ENCODE measurements at regions not wholly inside any gene's neighbourhood (a gene's known extent, or its start where the extent isn't known, plus 50 kb on each side); places are given as distances from the start of the nearest gene placed in this dataset.

DNA sequence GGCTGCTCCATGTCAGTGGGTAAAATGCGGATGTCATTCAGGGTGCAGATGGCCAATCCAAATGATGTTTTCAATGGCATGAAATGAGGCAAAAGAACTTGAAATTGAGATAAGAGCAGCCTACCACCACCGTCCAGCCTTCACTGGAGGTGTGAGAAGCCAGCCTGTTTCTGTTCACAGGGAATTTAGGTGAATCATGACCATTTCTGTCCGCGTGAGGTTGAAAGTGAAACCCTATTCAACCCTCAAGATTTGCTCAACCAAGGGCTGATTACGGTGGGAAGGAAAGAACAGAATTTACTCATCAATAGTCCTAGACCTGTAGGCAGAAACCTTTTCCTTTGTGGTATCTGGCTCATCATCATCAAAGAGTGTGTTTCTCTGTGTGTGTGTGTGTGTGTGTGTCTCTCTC lies 370.7 kb downstream of the COG6 start:
- DNase-seq (ENCODE audit: low read depth, low spot score): no peak
- TF ChIP-seq, protein P1, sequence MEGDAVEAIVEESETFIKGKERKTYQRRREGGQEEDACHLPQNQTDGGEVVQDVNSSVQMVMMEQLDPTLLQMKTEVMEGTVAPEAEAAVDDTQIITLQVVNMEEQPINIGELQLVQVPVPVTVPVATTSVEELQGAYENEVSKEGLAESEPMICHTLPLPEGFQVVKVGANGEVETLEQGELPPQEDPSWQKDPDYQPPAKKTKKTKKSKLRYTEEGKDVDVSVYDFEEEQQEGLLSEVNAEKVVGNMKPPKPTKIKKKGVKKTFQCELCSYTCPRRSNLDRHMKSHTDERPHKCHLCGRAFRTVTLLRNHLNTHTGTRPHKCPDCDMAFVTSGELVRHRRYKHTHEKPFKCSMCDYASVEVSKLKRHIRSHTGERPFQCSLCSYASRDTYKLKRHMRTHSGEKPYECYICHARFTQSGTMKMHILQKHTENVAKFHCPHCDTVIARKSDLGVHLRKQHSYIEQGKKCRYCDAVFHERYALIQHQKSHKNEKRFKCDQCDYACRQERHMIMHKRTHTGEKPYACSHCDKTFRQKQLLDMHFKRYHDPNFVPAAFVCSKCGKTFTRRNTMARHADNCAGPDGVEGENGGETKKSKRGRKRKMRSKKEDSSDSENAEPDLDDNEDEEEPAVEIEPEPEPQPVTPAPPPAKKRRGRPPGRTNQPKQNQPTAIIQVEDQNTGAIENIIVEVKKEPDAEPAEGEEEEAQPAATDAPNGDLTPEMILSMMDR (IDR thresholded peaks at IDR 0.05; ENCODE audit: insufficient read depth, low read length, missing control alignments): no peak
- ChIA-PET POLR2A (no interaction called here), CTCF (no interaction called here)
- no peak overlapping the region for H3K4me3 ChIP-seq (ENCODE audit: low read depth, low read length)

DNA sequence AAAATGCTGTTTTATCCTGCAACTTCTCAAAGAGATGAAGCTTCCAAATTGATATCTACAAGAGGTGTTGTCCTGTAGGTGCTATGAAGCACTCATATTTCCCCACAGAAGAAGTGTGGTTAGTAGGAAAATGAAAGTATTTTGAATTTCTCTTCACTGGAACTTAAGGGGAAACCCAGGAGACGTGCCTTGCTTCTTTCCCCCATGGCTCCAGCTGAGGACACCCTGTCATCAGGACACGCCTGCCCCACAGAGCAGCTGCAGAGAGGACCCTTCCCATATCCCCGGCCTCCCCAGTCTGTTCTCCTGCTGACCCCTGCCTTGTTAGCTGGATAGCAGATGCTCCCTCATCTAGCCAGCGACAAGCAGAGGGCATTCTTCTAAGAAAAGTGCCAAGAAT lies 371.3 kb downstream of the COG6 start:
- CTCF ChIA-PET: no interaction called here
- POLR2A ChIA-PET: no interaction called here
- TF ChIP-seq, protein P1 (IDR thresholded peaks at IDR 0.05; ENCODE audit: insufficient read depth, low read length, missing control alignments): no peak
- no peak overlapping the region for H3K4me3 ChIP-seq (ENCODE audit: low read depth, low read length)
- DNase-seq (ENCODE audit: low read depth, low spot score): no peak

DNA sequence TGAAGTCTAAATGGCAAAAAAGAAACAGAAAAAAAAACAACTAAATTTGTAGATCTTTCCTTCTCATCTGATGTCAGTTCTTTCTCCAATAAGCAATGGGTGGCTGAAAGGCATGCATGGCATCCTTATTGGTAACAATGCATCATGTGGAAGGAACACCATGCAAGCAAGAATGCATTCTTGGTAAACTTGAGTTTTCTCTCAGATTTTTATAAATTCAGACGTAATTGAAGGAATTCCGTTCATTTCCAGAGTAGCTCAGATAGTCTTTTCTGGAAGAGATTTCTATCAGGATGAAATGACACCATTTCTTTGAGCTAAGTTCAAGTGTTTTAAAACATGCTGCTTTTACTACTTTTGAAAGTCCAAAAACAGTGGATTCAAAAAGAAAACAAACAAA lies 373.0 kb downstream of the COG6 start:
- H3K4me3 ChIP-seq (ENCODE audit: low read depth, low read length): no peak overlapping the region
- no peak for DNase-seq (ENCODE audit: low read depth, low spot score)
- CTCF ChIA-PET: no interaction called here
- TF ChIP-seq, protein P1 (IDR thresholded peaks at IDR 0.05; ENCODE audit: insufficient read depth, low read length, missing control alignments): no peak
- POLR2A ChIA-PET: no interaction called here

DNA sequence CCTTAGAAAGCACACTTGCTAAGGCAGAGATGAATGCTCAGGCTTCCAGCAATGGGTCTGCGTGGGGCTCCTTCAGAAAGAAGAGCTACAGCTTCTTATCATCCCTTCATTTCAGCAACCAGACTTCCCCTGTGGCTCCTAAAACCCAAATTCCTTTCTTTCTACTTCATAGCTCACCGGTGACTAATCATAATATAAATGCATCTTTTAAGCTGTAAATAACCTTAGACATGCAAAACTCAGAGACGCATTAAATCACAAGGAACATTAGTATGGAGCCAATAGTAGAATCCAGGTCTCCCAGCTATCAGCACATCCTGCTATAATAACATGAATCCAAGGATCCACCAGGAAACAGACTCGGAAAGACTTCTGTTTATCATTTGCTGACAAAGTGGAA lies 375.6 kb downstream of the COG6 start:
- no peak overlapping the region for H3K4me3 ChIP-seq (ENCODE audit: low read depth, low read length)
- POLR2A ChIA-PET: no interaction called here
- TF ChIP-seq, protein P1 (IDR thresholded peaks at IDR 0.05; ENCODE audit: insufficient read depth, low read length, missing control alignments): no peak
- CTCF ChIA-PET: no interaction called here
- no peak for DNase-seq (ENCODE audit: low read depth, low spot score)

DNA sequence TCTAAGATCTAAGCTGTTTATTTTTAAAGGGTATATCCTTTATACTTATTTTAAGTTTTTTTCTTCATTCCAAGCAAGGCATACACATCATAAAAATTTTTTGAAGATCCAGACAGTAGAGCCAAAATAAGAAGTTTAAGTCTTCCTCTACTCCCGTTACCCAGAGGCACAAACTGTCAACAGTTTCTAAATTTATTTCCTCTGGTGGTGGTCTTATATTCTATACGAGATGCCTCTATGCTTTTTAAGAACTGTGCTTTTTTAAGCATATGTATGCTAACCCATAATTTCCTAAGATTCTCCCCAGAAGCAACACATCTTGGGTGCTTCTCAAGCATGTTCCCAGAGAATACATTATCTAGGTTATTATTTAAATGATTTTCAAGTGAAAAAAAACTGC lies 383.6 kb downstream of the COG6 start:
- no peak overlapping the region for H3K4me3 ChIP-seq (ENCODE audit: low read depth, low read length)
- TF ChIP-seq, protein P1 (IDR thresholded peaks at IDR 0.05; ENCODE audit: insufficient read depth, low read length, missing control alignments): no peak
- ChIA-PET CTCF (no interaction called here), POLR2A (no interaction called here)
- no peak for DNase-seq (ENCODE audit: low read depth, low spot score)

DNA sequence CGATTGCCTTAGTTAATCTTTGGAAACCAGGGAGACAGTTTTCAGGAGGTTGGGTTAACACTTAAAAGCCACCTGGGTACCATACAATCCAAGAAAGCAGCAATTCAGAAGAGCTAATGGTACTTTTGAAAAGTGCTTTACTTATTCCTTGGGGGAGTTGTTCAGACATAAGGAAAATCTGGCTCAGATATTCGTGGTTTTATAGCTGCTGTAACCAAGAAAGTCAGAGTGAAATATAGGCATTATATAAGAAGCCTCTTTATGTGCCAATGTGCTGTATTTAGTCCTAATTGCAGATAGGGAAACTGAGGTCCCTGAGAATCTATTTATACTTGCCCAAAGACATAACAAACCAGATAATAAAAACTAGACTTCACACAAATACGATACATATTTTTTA lies 387.5 kb downstream of the COG6 start:
- TF ChIP-seq, protein P1 (IDR thresholded peaks at IDR 0.05; ENCODE audit: insufficient read depth, low read length, missing control alignments): no peak
- CTCF ChIA-PET: interaction anchor here (1.4 kb wide), 1 partner anchor 10 kb away, joined by 3 read pairs; no protein-coding TSS in a partner anchor

More for the DNA sequence above, 387.5 kb downstream of the COG6 start:
- no peak overlapping the region for H3K4me3 ChIP-seq (ENCODE audit: low read depth, low read length)
- DNase-seq (ENCODE audit: low read depth, low spot score): no peak
- POLR2A ChIA-PET: no interaction called here
